ENCODE measurements at regions not wholly inside any gene's neighbourhood (a gene's known extent, or its start where the extent isn't known, plus 50 kb on each side); places are given as distances from the start of the nearest gene placed in this dataset.

GRCh38 chr3:87973906-87974305 lies 84.9 kb downstream of the CGGBP1 start:
- TF ChIP-seq POLR2A (IDR thresholded peaks at IDR 0.05) (no peak), CTCF (IDR thresholded peaks at IDR 0.05) (no peak), EP300 (IDR thresholded peaks at IDR 0.05; ENCODE audit: low read depth) (no peak), POLR2AphosphoS5 (IDR thresholded peaks at IDR 0.05) (no peak)
